ENCODE measurements at regions not wholly inside any gene's neighbourhood (a gene's known extent, or its start where the extent isn't known, plus 50 kb on each side); places are given as distances from the start of the nearest gene placed in this dataset.

GRCh38 chr2:15835991-15836688 is 104.2 kb upstream of the MYCN start:
- TF ChIP-seq POLR2A (IDR thresholded peaks at IDR 0.05; ENCODE audit: low read depth), result no peak
- TF ChIP-seq CTCF (IDR thresholded peaks at IDR 0.05), result no peak
- TF ChIP-seq POLR2AphosphoS5 (IDR thresholded peaks at IDR 0.05), result no peak

All from esophagus muscularis mucosa (tissue), 3 donors.